ENCODE measurements at regions not wholly inside any gene's neighbourhood (a gene's known extent, or its start where the extent isn't known, plus 50 kb on each side); places are given as distances from the start of the nearest gene placed in this dataset.

DNA sequence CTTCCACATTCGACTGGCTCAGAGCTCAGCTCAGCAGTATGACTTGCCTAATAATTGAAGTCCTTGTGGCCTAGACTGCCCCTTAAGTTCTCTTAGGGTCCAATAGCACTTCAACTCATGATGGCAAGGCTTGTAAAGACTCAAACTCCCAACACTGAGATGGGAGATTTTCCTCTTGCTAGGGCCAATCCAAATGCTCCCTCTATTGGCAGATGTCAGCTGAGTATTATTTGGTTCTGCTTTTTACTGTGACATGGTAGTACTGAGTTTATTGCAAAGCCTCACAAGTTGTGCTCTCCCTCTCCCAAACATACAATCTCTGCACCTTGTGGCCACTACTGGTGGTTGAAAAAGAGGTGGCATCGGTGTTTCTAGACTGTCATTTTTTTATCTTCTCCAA lies 164.2 kb downstream of the ALG10 start:
- Histone ChIP-seq H3K79me2 (ENCODE audit: low read depth) (no peaks in the 10 kb centered on the region), H3K27ac (no peak overlapping the region), H3K4me2 (no peak overlapping the region), H4K20me1 (ENCODE audit: insufficient read depth) (no peaks in the 10 kb centered on the region), H2AFZ (no peak overlapping the region), H3K36me3 (ENCODE audit: low read depth) (no peaks in the 10 kb centered on the region), H3K4me3 (no peak overlapping the region), H3K9me3 (ENCODE audit: insufficient read depth, low read depth) (no peaks in the 10 kb centered on the region), H3K27me3 (ENCODE audit: insufficient read depth, low read depth) (no peaks in the 10 kb centered on the region), H3K9me2 (ENCODE audit: insufficient read depth) (0 out of 2 replicates have a peak, but pooled peaks cover 3% of the 10 kb centered on the region), H3F3A (ENCODE audit: insufficient read depth, low read depth) (no peaks in the 10 kb centered on the region), H3K4me1 (replicated peaks; ENCODE audit: insufficient read depth) (no peaks in the 10 kb centered on the region)
- DNase-seq, result no peak
- POLR2A ChIA-PET (ENCODE audit: unreplicated experiment), result no interaction called here
- intact Hi-C loops (cut with micrococcal nuclease; ENCODE audit: unreplicated experiment), result no loop called here
- no TSS peak for BruUV-seq (replicated peaks)
- TF ChIP-seq EZH2 (IDR thresholded peaks at IDR 0.05; ENCODE audit: low read depth), result no peak
- TF ChIP-seq, protein P1, sequence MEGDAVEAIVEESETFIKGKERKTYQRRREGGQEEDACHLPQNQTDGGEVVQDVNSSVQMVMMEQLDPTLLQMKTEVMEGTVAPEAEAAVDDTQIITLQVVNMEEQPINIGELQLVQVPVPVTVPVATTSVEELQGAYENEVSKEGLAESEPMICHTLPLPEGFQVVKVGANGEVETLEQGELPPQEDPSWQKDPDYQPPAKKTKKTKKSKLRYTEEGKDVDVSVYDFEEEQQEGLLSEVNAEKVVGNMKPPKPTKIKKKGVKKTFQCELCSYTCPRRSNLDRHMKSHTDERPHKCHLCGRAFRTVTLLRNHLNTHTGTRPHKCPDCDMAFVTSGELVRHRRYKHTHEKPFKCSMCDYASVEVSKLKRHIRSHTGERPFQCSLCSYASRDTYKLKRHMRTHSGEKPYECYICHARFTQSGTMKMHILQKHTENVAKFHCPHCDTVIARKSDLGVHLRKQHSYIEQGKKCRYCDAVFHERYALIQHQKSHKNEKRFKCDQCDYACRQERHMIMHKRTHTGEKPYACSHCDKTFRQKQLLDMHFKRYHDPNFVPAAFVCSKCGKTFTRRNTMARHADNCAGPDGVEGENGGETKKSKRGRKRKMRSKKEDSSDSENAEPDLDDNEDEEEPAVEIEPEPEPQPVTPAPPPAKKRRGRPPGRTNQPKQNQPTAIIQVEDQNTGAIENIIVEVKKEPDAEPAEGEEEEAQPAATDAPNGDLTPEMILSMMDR (conservative IDR thresholded peaks at IDR 0.05), result peak; percentile 34; the same call in 1 of the 2 replicates
- CTCF ChIA-PET, result no interaction called here

DNA sequence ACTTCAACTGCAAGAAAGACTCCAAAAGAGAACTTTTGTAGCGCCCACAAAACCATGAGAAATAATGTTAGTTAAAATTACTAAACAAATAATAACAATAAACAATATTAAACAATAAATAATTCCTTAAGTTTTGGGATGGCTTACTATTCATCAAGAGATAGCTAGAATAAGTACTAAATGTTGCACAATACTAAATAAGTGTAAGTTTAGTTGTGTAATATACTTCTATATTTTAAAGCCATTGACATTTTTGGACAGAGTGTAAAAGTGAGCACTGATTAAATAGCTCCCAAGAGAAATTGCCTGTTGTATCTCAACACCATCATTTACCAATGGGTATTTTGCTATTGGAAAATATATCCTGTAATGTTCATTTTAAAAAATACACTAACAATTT lies 166.7 kb downstream of the ALG10 start:
- H3K36me3 ChIP-seq (ENCODE audit: low read depth), result no peaks in the 10 kb centered on the region
- no peak overlapping the region for H3K4me2 ChIP-seq
- intact Hi-C loops (cut with micrococcal nuclease; ENCODE audit: unreplicated experiment), result no loop called here
- H3K4me3 ChIP-seq, result no peak overlapping the region
- BruUV-seq (replicated peaks), result no TSS peak
- no peaks in the 10 kb centered on the region for H3K9me3 ChIP-seq (ENCODE audit: insufficient read depth, low read depth)
- H3K4me1 ChIP-seq (replicated peaks; ENCODE audit: insufficient read depth), result no peaks in the 10 kb centered on the region
- H2AFZ ChIP-seq, result no peak overlapping the region
- H4K20me1 ChIP-seq (ENCODE audit: insufficient read depth), result no peaks in the 10 kb centered on the region
- CTCF ChIA-PET, result no interaction called here
- H3F3A ChIP-seq (ENCODE audit: insufficient read depth, low read depth), result no peaks in the 10 kb centered on the region
- no peak for DNase-seq
- no peaks in the 10 kb centered on the region for H3K27me3 ChIP-seq (ENCODE audit: insufficient read depth, low read depth)
- TF ChIP-seq, protein P1 (conservative IDR thresholded peaks at IDR 0.05), result no peak
- no peak for TF ChIP-seq EZH2 (IDR thresholded peaks at IDR 0.05; ENCODE audit: low read depth)
- H3K27ac ChIP-seq, result no peak overlapping the region
- POLR2A ChIA-PET (ENCODE audit: unreplicated experiment), result no interaction called here
- 0 out of 2 replicates have a peak, but pooled peaks cover 3% of the 10 kb centered on the region for H3K9me2 ChIP-seq (ENCODE audit: insufficient read depth)
- no peaks in the 10 kb centered on the region for H3K79me2 ChIP-seq (ENCODE audit: low read depth)

DNA sequence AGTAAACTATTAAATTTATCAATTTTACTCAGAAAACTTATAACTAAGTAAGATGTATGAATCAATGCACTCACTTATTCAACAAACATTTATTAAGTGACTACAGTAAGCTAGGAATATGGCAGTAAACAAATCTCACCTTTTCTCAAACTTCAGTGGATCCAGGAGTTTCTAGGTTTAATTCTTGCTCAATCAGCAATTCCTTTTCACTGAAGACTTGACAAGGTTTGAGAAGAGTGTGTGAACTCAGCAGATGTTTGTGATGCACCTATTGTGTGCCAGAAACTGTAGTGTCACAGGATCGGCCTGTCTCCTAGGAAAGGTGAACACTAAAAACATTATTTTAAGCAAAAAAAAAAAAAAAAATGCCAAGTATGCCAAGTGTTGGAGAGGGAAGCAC lies 167.8 kb downstream of the ALG10 start:
- Histone ChIP-seq H3K27ac (no peak overlapping the region), H4K20me1 (ENCODE audit: insufficient read depth) (no peaks in the 10 kb centered on the region), H3K9me2 (ENCODE audit: insufficient read depth) (0 out of 2 replicates have a peak, but pooled peaks cover 3% of the 10 kb centered on the region), H3K36me3 (ENCODE audit: low read depth) (no peaks in the 10 kb centered on the region), H3K4me3 (no peak overlapping the region), H3K27me3 (ENCODE audit: insufficient read depth, low read depth) (no peaks in the 10 kb centered on the region), H3K9me3 (ENCODE audit: insufficient read depth, low read depth) (no peaks in the 10 kb centered on the region), H2AFZ (no peak overlapping the region), H3F3A (ENCODE audit: insufficient read depth, low read depth) (no peaks in the 10 kb centered on the region), H3K4me2 (no peak overlapping the region), H3K4me1 (replicated peaks; ENCODE audit: insufficient read depth) (no peaks in the 10 kb centered on the region), H3K79me2 (ENCODE audit: low read depth) (no peaks in the 10 kb centered on the region)
- intact Hi-C loops (cut with micrococcal nuclease; ENCODE audit: unreplicated experiment), result no loop called here
- ChIA-PET POLR2A (ENCODE audit: unreplicated experiment) (no interaction called here), CTCF (no interaction called here)
- no TSS peak for BruUV-seq (replicated peaks)
- DNase-seq, result no peak
- TF ChIP-seq, protein P1 (conservative IDR thresholded peaks at IDR 0.05), result no peak
- no peak for TF ChIP-seq EZH2 (IDR thresholded peaks at IDR 0.05; ENCODE audit: low read depth)
